GM19025 (cell line): ENCODE measurements at regions not wholly inside any gene's neighbourhood (a gene's known extent, or its start where the extent isn't known, plus 50 kb on each side); places are given as distances from the start of the nearest gene placed in this dataset.

Experiments
- ATAC-seq: cut with Tn5 transposase; IDR thresholded peaks from one replicate; pipeline ENCODE4 v1.9.1; 2021; ENCODE audit warnings: mild to moderate bottlenecking, low read depth, moderate library complexity; ENCODE audit not compliant: unreplicated experiment

DNA sequence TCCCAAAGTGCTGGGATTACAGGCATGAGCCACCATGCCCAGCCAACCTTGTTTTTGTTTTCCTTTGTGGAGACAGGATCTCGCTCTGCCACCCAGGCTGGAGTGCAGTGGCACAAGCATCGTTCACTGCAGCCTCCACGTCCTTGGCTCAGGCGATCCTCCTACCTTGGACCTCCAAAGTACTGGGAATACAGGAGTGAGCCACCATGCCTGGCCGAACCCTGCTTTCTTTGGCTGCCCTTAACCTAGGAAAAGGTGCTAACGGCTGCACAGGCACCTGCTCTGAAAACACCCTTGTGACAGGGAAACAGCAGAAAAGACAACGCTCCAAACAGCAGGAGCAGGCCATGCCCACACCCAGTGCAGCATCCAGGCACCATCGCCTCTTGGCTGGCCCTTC lies 71.9 kb downstream of the OAT start:
- no peak for ATAC-seq

DNA sequence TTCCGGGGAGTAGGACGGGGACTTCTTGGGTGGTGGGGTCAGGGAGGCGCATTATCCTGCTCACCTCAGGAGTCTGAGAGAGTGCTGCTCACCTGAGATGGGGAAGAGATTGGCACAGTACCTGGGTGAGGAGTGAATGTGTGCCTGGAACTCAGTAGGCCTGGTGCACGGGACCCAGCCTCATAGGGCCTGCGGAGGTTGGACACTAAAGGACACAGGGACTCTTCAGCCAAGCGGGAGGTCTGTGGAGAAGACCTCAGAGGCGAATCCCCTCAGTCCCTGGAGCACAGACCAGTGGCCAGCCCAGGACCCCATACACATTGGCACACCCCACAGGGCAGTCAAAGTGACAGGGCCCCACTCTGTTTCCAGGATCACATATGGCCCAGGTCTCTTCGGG lies 73.2 kb downstream of the OAT start:
- ATAC-seq, result no peak

DNA sequence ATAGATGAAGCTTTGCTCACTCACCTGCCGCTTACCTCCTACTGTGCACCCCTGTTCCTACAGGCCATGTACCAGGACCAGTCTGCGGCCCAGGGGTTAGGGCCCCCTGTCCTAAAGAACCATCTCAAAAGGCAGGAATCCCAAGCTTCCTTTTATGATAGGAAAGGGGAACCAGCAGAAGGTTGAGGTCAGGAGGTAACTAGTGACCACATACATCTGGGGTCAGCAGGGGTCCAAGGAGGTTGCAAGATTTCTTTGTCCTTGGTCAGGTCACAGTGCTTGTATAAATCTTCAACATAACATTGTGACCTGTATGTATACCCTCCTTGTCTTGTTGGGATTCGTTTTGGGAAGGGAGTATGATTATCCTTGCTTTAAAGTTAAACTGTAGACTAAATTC lies 73.8 kb downstream of the OAT start:
- no peak for ATAC-seq

DNA sequence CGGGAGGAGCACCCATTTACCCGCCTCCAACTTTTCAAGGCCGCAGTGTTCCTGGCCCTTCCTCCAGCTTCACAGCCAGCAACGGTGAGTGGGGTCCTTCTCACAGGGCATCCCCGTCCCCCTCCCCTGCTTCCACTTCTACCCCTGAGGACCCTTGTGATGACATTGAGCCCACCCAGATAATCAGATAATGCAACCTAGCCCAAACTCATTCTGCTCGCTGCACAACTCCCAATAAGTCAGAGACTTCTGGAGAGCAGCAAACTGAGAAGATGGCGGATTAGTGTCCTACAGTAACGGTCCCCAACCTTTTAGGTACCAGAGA lies 74.5 kb downstream of the OAT start:
- no peak for ATAC-seq

DNA sequence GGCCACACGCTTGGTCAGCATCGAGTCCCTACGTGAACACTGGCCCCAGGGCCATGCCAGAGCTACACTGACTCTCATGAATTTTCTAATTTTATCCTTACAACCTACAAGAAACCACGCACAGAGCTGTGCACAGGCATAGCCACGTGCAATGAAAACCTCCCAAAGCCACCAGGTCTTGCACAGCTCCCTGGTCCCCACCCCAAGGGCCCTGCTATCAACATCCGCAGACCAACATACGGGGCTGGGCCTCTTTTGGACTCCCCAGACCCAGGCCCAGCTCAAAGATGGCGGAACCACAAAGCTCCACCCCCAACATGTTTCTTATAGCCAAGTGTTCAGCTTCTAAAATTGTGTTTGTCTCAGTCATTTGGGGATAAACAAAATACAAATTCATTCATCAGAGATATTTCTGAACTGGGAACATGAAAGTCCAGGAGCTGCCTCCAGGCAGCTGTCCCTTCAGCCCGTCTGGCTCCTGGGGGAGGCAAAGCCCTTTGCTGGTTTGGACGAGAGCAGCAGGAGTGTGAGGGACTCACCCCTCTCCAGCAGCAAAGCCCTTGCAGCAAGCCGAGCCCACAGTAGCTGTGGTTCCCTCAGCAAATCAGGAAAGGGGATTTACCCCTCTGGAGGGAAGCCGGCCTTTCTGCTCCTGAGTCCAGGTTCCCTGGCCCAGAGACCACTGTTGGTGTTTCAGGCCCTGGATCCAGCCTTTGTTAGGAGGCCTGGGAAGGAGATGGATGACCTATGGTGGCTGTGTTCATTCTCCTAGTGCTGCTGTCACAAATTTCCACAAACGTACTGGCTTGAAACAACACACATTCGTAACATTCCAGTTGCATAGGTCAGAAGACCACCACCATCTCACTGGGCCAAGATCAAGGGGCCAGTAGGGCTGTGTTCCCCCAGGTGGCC lies 75.1 kb downstream of the OAT start:
- no peak for ATAC-seq

DNA sequence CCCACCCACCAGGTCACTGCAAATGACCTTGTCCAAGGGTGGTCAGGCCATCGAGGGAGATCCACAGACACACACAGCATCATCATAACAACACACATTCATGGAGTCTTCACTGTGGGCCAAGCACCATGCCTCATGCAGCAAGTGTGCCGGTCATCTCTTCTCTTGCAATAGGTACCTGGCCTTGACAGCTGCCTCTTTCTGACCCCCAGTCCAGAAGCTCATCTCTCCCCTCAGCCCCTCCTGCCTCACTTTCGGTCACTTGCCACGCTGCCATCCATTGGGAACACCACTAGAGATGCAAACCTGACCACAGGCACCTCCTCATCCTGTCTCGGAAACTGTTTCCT lies 75.9 kb downstream of the OAT start:
- ATAC-seq, result no peak

DNA sequence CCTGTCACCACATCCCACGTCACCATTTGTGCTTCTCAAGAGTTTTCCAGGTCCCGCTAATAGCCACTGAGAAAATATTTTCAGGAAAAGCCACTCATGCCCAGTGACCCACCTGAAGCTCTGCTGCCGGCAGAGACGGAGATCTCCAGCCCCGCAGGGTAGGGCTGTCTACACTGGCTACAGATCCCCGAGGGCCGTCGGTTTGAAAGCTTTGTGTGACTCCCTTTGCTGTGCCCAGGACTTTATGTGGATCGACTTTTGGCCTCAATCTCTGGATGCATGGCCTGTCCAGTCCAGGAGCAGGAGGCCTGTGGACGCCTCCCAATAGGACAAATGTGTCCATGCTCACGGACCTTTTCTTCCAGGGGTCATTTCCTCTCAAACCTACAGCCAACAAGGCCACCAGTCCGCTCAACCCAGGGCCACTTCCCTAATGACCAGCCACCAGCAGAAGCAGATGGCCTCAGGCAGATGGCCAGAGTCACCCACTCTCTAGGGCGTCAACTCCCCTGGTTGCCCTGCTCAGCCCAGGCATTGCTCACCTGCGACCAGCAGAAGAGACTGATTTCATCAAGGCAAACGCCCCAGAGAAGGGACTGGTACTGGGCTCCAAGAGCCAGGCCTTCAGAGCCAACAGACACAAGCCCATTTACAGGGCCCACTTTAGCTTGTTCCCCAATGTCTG lies 76.4 kb downstream of the OAT start:
- no peak for ATAC-seq

DNA sequence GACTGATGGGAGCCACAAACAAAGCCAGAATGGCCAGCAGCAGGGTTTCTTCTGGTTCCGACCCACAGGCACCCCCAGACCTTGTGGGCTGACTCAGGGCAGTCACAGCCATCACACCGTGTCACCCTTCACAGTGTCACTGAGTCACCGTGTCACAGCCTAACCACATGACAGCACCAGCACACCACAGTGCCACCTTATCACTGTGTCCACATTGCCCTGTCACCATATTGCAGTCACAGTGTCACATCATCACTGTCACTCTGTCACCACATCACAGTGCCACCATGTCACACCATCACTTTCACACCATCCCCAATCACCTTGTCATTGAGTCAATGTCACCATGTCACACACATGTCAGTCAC lies 77.0 kb downstream of the OAT start:
- ATAC-seq, result no peak

DNA sequence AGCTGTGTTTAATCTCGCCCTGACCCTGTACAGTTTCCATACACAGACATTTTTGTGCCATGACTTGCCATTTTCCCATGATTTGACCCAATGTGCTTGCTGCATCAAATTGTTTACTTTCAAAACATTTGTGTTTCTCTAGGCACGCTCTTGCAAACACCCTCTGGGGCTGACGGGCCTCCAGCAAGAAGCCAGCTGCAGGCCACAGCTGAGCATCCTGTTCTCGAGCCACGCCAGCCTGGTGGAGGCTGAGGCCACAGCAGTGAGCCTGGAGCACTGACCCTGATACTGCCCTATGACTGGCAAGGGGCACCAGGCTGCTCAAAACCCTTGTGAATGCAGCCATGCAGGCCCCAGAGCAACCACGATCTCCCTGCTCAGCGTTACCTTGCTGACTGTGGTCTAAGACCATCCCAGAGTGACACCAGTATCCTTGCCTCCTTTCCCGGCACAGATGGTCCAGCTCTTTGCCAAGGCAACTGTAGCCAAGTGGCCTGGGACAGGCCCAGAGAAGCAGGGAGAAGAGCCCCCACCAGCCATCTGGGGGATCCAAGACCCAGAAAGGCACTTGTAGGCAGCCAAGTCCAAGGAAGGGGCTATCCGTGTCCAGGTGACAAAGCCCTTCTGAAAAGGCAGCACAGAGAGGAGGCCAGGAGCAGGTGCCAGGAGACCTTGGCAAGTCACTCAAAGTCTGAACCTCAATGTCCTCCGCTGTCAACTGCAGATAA lies 78.5 kb downstream of the OAT start:
- ATAC-seq, result no peak

DNA sequence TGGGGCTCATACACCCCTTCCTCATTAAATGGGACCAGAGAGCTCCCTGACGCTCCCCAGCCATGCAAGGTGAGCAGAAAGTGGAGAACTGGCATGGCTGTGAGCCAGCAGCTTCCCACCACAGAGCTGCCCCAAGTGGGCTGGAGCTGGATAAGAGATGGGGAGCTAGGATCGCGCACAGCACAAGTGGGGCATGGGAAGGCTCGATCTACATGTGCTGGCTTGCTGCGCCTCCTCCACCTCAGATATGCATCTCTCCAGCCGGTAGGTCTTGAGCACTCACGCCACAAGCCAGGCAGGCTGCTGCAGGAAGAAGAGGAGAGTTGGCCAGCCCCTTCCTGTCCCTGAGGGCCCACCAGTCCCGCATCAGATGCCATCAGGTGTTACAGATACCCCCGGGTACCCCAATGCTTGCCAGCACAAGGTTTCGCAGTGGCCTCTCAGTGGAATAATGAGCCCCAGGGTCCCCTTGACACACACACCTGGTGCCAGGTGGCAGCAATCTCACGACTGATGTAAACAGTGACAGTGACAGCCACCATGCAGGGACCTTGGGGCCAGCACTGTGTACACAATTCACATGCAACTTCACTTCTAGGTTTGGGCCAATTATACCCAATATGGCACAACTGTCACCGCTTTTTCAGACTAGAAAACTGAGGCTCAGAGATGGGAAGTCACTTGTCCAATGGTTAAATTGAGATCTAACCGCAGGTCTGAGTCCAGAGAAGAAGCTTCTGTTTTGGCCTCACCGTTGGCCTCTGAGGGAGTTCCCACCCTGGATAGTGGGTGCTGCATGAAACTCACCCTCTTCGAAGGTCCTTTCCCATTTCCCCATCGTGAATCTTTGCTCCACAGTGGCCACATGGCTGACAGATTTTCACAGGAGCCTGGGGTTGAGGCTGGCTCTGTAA lies 79.3 kb downstream of the OAT start:
- ATAC-seq, result no peak

DNA sequence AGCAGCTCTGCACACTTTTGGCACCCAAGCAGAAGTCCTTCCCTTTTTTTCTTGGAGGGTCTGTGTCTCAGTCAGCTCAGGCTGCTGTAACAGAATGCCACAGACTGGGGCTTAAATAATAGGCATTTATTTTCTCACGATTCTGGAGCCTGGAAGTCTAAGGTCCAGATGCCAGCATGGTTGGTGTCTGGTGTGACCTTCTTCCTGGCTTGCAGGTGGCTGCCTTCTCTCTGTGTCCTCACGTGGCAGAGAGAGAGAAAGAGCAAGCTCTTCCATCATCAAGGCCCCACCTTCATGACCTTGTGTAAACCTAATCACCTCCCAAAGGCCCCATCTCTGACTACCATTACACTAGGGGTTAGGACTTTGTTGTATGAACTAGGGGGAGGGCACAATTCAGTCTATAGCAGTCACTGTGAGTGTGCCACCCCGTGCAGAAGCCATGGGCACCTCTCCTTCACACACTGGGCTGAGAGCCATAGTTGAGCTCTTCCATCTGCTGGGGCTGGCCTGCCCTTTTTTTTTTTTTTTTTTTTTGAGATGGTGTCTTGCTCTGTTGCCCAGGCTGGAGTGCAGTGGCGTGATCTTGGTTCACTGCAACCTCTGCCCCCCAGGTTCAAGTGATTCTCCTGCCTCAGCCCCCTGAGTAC lies 80.3 kb downstream of the OAT start:
- ATAC-seq, result no peak

DNA sequence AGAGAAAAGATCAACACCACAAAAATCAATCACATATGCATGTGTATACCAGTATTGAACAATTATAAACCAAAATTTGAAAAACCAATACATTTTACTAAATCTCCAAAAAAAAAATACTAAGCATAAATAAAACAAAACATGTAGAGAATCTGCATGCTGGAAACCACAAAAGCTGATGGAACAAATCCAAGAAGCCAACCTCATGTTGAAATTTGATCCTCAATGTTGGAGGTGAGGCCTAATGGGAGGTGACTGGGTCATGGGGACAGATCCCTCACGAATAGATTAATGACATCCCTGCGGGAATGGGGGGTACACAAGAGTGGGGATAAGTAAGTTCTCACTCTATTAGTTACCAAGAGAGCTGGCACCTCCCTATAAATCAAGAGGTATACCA lies 82.5 kb downstream of the OAT start:
- no peak for ATAC-seq

DNA sequence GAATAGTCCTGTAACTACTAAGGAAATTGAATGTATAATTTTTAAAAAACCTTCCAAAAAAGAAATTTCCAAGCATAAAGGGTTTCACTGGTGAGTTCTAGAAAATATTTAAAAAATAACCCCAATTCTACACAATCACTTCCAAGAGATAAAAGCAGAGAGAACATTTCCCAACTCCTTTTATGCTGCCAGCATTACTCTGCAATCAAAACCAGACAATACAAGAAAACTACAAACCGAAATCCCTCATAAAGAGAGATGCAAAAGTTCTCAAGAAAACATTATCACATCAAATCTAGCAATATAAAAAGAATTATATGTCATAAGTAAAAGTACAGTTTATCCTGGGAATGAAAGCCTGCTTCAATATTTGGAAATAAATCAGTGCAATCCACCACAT lies 84.8 kb downstream of the OAT start:
- ATAC-seq, result no peak

DNA sequence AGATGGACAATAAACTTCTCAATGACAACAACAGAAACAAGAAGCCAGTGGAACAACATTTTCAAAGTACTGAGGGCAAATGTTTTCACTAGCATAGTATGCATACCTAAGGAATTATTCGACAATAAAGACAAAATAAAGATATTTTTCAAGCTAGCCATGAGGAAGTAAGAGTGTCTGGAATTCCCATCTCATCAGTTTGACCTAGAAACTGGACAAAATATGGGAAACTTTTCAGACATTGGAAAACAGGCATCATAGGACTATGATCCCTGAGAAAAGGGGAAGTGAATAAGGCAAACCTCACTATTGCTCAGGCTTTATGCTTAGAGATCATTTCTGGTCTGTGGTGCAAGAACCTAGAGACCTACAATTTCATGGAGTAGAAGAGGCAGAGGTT lies 86.3 kb downstream of the OAT start:
- no peak for ATAC-seq

DNA sequence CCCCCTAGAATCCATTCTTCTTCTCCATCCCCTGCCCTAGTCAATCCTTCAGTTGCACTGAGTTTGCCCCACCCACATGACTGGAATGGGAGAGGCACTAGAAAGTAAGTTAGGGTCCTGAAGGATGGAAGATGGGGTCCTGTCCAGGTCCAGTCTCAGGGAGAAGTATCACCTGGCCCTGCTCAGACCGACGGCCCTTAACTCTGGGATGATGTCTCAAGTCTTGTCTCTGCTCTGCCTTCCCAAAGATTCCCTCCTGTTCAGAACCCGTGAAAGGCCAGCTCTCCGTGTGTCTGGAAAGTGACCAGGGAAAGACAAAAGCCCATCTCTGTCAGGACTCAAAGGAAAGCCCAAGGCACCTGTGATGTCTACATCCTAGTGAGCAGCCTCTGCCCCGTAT lies 88.8 kb downstream of the OAT start:
- ATAC-seq, result no peak

DNA sequence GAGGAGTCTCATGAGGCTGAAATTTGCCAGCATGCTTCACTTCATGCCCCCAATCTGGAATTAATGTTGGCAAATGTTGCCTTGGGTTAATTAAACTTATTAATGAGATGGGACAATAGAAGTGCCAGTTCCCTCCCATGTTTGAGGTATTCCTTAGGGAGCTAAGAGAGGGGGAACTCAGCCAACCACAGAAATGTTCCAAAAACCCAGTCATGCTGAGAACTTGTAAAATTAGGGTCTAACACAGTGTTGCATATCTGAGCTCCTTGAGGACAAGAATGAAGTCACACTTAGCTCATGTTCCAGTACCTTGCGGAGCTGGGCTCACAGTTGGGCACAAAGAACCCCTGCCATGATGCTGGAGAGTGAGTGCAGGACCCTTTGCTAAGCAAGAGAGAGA lies 89.4 kb downstream of the OAT start:
- ATAC-seq, result no peak

DNA sequence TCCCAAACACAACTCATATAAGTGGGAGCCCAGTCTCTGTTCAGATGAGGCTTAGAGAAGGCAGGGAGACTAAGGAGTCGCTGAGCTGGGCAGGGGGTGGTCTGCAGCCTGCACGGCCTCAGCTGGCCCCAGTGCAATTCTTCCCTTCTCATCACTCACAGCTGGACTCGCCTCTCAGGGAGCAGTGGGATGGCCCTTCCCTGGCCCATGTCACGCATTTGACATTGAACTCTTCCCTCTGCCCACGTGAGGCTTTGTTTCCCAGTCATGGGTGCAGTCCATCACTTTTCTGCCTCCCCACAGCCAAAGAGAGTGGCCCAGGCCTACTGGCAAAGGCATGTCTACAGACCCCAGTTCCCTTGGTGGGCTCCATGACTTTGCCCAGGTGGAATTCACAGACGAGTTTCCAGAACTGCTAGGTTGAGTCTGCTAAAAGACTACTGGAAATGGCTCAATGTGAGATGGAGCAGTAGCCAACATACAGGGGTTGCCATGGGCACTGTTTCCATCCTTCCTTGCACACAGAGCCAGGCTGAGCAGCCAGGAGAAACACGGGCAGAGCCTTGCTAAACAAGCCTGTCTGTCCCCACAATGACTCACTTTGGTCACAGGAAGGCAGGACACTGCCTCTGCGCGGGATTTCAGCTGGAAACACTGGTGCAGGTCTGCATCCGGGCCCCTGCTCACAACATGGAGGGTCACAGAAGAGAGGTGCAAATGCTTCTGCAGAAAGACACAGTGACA lies 90.1 kb downstream of the OAT start:
- no peak for ATAC-seq

DNA sequence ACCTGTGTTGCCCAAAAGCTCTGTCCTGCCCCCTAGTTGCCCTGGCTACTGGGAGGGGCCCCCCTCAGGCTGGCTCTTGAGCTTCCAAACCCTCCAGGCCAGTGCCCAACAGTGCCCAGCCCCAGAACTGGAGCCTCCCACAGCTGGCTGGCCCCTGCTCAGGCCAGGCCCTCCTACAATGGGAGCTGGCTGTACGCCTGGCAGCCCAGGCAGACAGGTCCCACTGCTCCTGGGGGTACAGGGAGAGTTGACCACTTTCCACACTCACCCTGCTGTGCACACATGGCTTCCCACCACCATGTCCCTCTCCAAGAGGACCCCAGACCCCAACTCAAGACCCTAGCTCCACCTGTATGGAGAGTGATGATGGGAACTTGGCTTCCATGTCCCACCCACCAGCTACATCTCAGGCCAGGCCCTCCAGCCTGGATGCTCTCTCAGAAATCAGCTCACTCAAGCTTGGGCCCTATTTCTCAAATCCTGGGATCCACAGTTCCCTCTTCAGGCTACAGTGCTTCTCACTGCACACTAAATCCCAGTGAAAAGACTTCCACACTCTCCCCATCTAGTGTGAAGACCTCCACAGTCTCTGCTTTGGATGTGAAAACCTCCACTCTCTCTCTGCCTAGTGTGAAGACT lies 92.6 kb downstream of the OAT start:
- ATAC-seq, result no peak

DNA sequence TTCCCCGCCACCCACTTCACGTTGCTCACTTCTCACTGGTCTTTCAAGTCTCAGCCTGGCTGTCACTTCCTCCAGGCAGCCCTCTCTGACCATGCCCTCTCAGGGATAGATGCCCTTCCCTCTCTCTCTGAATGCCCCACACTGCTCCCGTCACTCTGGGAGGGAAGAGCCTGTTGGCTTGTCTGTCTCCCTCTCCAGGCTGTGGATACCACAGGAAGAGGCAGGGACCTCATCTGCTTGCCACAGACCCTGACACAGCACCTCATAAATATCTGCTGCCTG lies 93.1 kb downstream of the OAT start:
- no peak for ATAC-seq
